ENCODE measurements at regions not wholly inside any gene's neighbourhood (a gene's known extent, or its start where the extent isn't known, plus 50 kb on each side); places are given as distances from the start of the nearest gene placed in this dataset.

GRCh38 chr10:28841625-28842024 lies 164.3 kb downstream of the BAMBI start:
- H3K4me3 ChIP-seq = no peak overlapping the region
- H3K4me1 ChIP-seq (ENCODE audit: insufficient read depth) = peaks cover 4% of the 10 kb centered on the region
- no peak for DNase-seq
- H3K27ac ChIP-seq = peak overlapping the region in 1 of 2 donors; percentile 8
- TF ChIP-seq CTCF (IDR thresholded peaks at IDR 0.05) = no peak
- H3K36me3 ChIP-seq = no peaks in the 10 kb centered on the region
- intact Hi-C loops (cut with DNase I) = no loop called here
- 45 to 64% (median 47%) methylated on average over 2 of the region's 2 CpGs for WGBS, 3 donors
- no peaks in the 10 kb centered on the region for H3K9me3 ChIP-seq
- H3K27me3 ChIP-seq = no peaks in the 10 kb centered on the region

GRCh38 chr10:28842321-28842720 lies 165.0 kb downstream of the BAMBI start:
- Histone ChIP-seq H3K27ac (no peak overlapping the region), H3K27me3 (no peaks in the 10 kb centered on the region), H3K4me1 (ENCODE audit: insufficient read depth) (peaks cover 4% of the 10 kb centered on the region), H3K4me3 (no peak overlapping the region), H3K9me3 (no peaks in the 10 kb centered on the region), H3K36me3 (no peaks in the 10 kb centered on the region)
- TF ChIP-seq POLR2A (IDR thresholded peaks at IDR 0.05) = no peak
- no peak for TF ChIP-seq CTCF (IDR thresholded peaks at IDR 0.05)
- no peak for TF ChIP-seq EP300 (IDR thresholded peaks at IDR 0.05)
- 53 to 81% (median 70%) methylated on average over 3 of the region's 3 CpGs for WGBS, 3 donors
- intact Hi-C loops (cut with DNase I) = no loop called here
- no peak for DNase-seq

GRCh38 chr10:28845009-28845682 lies 167.8 kb downstream of the BAMBI start:
- intact Hi-C loops (cut with DNase I) = no loop called here
- 82 to 87% (median 86%) methylated on average over 4 of the region's 4 CpGs for WGBS, 3 donors

GRCh38 chr10:28849309-28849708 lies 172.0 kb downstream of the BAMBI start:
- WGBS, 3 donors = 96 to 98% (median 97%) methylated on average over 3 of the region's 3 CpGs
- H3K36me3 ChIP-seq = no peaks in the 10 kb centered on the region
- intact Hi-C loops (cut with DNase I) = no loop called here
- DNase-seq = no peak
- TF ChIP-seq EP300 (IDR thresholded peaks at IDR 0.05) = no peak
- no peak for TF ChIP-seq CTCF (IDR thresholded peaks at IDR 0.05)
- no peak for TF ChIP-seq POLR2A (IDR thresholded peaks at IDR 0.05)
- H3K27ac ChIP-seq = no peak overlapping the region
- H3K4me1 ChIP-seq (ENCODE audit: insufficient read depth) = peaks cover 7% of the 10 kb centered on the region
- no peaks in the 10 kb centered on the region for H3K9me3 ChIP-seq
- no peaks in the 10 kb centered on the region for H3K27me3 ChIP-seq
- no peak overlapping the region for H3K4me3 ChIP-seq

More at GRCh38 chr10:28845009-28845682, 167.8 kb downstream of the BAMBI start:
- no peak overlapping the region for H3K4me3 ChIP-seq
- no peaks in the 10 kb centered on the region for H3K9me3 ChIP-seq
- no peak for DNase-seq
- no peaks in the 10 kb centered on the region for H3K27me3 ChIP-seq
- no peak overlapping the region for H3K27ac ChIP-seq
- no peaks in the 10 kb centered on the region for H3K36me3 ChIP-seq
- H3K4me1 ChIP-seq (ENCODE audit: insufficient read depth) = peaks cover 2% of the 10 kb centered on the region
- no peak for TF ChIP-seq EP300 (IDR thresholded peaks at IDR 0.05)
- TF ChIP-seq POLR2A (IDR thresholded peaks at IDR 0.05) = no peak
- TF ChIP-seq CTCF (IDR thresholded peaks at IDR 0.05) = no peak
